ENCODE measurements at regions not wholly inside any gene's neighbourhood (a gene's known extent, or its start where the extent isn't known, plus 50 kb on each side); places are given as distances from the start of the nearest gene placed in this dataset.

DNA sequence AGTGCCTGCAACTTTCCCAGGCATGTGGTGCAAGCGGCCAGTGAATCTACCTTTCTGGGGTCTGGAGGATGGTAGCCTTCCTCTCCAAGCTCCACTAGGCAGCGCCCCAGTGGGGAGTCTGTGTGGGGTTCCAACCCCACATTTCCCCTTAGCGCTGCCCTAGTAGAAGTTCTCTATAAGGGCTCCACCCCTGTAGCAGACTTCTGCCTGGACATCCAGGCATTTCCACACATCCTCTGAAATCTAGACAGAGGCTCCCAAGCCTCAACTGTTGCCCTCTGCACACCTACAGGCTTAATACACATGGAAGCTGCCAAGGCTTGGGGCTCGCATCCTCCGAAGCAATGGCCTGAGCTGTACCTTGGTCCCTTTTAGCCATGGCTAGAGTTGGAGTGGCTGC, 321.6 kb downstream of the TFAP2A start (continued):
- TF ChIP-seq, protein P1, sequence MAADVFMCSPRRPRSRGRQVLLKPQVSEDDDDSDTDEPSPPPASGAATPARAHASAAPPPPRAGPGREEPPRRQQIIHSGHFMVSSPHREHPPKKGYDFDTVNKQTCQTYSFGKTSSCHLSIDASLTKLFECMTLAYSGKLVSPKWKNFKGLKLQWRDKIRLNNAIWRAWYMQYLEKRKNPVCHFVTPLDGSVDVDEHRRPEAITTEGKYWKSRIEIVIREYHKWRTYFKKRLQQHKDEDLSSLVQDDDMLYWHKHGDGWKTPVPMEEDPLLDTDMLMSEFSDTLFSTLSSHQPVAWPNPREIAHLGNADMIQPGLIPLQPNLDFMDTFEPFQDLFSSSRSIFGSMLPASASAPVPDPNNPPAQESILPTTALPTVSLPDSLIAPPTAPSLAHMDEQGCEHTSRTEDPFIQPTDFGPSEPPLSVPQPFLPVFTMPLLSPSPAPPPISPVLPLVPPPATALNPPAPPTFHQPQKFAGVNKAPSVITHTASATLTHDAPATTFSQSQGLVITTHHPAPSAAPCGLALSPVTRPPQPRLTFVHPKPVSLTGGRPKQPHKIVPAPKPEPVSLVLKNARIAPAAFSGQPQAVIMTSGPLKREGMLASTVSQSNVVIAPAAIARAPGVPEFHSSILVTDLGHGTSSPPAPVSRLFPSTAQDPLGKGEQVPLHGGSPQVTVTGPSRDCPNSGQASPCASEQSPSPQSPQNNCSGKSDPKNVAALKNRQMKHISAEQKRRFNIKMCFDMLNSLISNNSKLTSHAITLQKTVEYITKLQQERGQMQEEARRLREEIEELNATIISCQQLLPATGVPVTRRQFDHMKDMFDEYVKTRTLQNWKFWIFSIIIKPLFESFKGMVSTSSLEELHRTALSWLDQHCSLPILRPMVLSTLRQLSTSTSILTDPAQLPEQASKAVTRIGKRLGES (CRISPR knock-in tag; IDR thresholded peaks at IDR 0.05; ENCODE audit: borderline replicate concordance): no peak
- TF ChIP-seq PHF21A (CRISPR knock-in tag; IDR thresholded peaks at IDR 0.05) (no peak), ZSCAN31 (CRISPR knock-in tag; IDR thresholded peaks at IDR 0.05; ENCODE audit: low read depth) (no peak), HNRNPUL1 (IDR thresholded peaks at IDR 0.05; ENCODE audit: low read depth, low read length) (no peak), ZNF530 (CRISPR knock-in tag; IDR thresholded peaks at IDR 0.05; ENCODE audit: low read depth) (no peak), ZNF235 (CRISPR knock-in tag; IDR thresholded peaks at IDR 0.05; ENCODE audit: borderline replicate concordance) (no peak), ZNF572 (CRISPR knock-in tag; IDR thresholded peaks at IDR 0.05) (no peak), NCOA5 (CRISPR knock-in tag; IDR thresholded peaks at IDR 0.05) (no peak)
- TF ChIP-seq, protein P2, sequence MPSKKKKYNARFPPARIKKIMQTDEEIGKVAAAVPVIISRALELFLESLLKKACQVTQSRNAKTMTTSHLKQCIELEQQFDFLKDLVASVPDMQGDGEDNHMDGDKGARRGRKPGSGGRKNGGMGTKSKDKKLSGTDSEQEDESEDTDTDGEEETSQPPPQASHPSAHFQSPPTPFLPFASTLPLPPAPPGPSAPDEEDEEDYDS (CRISPR knock-in tag; IDR thresholded peaks at IDR 0.05): no peak
- TF ChIP-seq, protein P3, sequence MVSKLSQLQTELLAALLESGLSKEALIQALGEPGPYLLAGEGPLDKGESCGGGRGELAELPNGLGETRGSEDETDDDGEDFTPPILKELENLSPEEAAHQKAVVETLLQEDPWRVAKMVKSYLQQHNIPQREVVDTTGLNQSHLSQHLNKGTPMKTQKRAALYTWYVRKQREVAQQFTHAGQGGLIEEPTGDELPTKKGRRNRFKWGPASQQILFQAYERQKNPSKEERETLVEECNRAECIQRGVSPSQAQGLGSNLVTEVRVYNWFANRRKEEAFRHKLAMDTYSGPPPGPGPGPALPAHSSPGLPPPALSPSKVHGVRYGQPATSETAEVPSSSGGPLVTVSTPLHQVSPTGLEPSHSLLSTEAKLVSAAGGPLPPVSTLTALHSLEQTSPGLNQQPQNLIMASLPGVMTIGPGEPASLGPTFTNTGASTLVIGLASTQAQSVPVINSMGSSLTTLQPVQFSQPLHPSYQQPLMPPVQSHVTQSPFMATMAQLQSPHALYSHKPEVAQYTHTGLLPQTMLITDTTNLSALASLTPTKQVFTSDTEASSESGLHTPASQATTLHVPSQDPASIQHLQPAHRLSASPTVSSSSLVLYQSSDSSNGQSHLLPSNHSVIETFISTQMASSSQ (IDR thresholded peaks at IDR 0.05; ENCODE audit: low read depth): no peak
- TF ChIP-seq, protein P3 (CRISPR knock-in tag; IDR thresholded peaks at IDR 0.05; ENCODE audit: borderline replicate concordance): no peak
- TF ChIP-seq, protein P4, sequence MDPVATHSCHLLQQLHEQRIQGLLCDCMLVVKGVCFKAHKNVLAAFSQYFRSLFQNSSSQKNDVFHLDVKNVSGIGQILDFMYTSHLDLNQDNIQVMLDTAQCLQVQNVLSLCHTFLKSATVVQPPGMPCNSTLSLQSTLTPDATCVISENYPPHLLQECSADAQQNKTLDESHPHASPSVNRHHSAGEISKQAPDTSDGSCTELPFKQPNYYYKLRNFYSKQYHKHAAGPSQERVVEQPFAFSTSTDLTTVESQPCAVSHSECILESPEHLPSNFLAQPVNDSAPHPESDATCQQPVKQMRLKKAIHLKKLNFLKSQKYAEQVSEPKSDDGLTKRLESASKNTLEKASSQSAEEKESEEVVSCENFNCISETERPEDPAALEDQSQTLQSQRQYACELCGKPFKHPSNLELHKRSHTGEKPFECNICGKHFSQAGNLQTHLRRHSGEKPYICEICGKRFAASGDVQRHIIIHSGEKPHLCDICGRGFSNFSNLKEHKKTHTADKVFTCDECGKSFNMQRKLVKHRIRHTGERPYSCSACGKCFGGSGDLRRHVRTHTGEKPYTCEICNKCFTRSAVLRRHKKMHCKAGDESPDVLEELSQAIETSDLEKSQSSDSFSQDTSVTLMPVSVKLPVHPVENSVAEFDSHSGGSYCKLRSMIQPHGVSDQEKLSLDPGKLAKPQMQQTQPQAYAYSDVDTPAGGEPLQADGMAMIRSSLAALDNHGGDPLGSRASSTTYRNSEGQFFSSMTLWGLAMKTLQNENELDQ (CRISPR knock-in tag; IDR thresholded peaks at IDR 0.05; ENCODE audit: borderline replicate concordance): no peak
- TF ChIP-seq, protein P5, sequence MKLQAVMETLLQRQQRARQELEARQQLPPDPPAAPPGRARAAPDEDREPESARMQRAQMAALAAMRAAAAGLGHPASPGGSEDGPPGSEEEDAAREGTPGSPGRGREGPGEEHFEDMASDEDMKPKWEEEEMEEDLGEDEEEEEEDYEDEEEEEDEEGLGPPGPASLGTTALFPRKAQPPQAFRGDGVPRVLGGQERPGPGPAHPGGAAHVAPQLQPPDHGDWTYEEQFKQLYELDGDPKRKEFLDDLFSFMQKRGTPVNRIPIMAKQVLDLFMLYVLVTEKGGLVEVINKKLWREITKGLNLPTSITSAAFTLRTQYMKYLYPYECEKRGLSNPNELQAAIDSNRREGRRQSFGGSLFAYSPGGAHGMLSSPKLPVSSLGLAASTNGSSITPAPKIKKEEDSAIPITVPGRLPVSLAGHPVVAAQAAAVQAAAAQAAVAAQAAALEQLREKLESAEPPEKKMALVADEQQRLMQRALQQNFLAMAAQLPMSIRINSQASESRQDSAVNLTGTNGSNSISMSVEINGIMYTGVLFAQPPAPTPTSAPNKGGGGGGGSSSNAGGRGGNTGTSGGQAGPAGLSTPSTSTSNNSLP (IDR thresholded peaks at IDR 0.05; ENCODE audit: low read depth, low read length): no peak
- TF ChIP-seq, protein P6, sequence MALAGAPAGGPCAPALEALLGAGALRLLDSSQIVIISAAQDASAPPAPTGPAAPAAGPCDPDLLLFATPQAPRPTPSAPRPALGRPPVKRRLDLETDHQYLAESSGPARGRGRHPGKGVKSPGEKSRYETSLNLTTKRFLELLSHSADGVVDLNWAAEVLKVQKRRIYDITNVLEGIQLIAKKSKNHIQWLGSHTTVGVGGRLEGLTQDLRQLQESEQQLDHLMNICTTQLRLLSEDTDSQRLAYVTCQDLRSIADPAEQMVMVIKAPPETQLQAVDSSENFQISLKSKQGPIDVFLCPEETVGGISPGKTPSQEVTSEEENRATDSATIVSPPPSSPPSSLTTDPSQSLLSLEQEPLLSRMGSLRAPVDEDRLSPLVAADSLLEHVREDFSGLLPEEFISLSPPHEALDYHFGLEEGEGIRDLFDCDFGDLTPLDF (CRISPR knock-in tag; IDR thresholded peaks at IDR 0.05): no peak

Measured in HepG2 (cell line).